ENCODE measurements at regions not wholly inside any gene's neighbourhood (a gene's known extent, or its start where the extent isn't known, plus 50 kb on each side); places are given as distances from the start of the nearest gene placed in this dataset.

DNA sequence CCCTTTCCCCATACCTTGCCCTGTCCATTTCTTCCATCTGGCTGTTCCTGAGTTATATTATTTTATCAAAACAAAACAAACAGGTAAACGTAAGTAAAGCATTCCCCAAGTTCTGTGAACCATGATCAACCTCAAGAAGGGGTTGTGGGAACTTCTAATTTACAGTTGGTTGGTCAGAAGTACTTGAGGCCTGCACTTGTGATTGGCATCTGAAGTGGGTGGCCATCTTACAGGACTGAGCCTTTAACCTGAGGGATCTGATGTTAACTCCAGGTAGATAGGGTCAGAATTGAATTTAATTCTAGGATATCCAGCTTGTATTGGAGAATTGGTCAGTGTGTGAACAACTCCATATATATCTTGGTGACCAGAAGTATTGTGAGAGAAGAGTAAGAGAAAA is 77.0 kb downstream of the DIO2 start:
- TF ChIP-seq, protein P1, sequence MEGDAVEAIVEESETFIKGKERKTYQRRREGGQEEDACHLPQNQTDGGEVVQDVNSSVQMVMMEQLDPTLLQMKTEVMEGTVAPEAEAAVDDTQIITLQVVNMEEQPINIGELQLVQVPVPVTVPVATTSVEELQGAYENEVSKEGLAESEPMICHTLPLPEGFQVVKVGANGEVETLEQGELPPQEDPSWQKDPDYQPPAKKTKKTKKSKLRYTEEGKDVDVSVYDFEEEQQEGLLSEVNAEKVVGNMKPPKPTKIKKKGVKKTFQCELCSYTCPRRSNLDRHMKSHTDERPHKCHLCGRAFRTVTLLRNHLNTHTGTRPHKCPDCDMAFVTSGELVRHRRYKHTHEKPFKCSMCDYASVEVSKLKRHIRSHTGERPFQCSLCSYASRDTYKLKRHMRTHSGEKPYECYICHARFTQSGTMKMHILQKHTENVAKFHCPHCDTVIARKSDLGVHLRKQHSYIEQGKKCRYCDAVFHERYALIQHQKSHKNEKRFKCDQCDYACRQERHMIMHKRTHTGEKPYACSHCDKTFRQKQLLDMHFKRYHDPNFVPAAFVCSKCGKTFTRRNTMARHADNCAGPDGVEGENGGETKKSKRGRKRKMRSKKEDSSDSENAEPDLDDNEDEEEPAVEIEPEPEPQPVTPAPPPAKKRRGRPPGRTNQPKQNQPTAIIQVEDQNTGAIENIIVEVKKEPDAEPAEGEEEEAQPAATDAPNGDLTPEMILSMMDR (conservative IDR thresholded peaks at IDR 0.05; ENCODE audit: low read length), result no peak
- TF ChIP-seq EZH2phosphoT487 (IDR thresholded peaks at IDR 0.05; ENCODE audit: borderline replicate concordance, low read depth, low read length), result no peak

All from OCI-LY7 (cell line).